ENCODE measurements at regions not wholly inside any gene's neighbourhood (a gene's known extent, or its start where the extent isn't known, plus 50 kb on each side); places are given as distances from the start of the nearest gene placed in this dataset.

- Histone ChIP-seq H3K27me3 (replicated peaks in 1 of 7) (no peaks in the 10 kb centered on the region), H3K27ac (no peak overlapping the region), H3K4me1 (no peaks in the 10 kb centered on the region), H3K36me3 (no peaks in the 10 kb centered on the region), H3K9me3 (no peaks in the 10 kb centered on the region), H3K4me3 (no peak overlapping the region)
- DNase-seq, result no peak
- TF ChIP-seq POLR2AphosphoS5 (IDR thresholded peaks at IDR 0.05) (no peak), CTCF (IDR thresholded peaks at IDR 0.05 in 8 of 11, conservative IDR thresholded peaks at IDR 0.05 in 3 of 11) (no peak), POLR2A (IDR thresholded peaks at IDR 0.05) (no peak)
- intact Hi-C loops (cut with DNase I; ENCODE audit: low total_unique reads), result no loop called here
Observed at GRCh38 chr3:118766306-118766669, 268.4 kb downstream of the IGSF11 start.

GRCh38 chr3:118772036-118772435 lies 262.6 kb downstream of the IGSF11 start:
- TF ChIP-seq POLR2AphosphoS5 (IDR thresholded peaks at IDR 0.05) (no peak), POLR2A (IDR thresholded peaks at IDR 0.05) (no peak), CTCF (IDR thresholded peaks at IDR 0.05 in 8 of 11, conservative IDR thresholded peaks at IDR 0.05 in 3 of 11) (no peak)
- Histone ChIP-seq H3K27ac (no peak overlapping the region), H3K27me3 (replicated peaks in 1 of 7) (no peaks in the 10 kb centered on the region), H3K9me3 (no peaks in the 10 kb centered on the region), H3K36me3 (no peaks in the 10 kb centered on the region), H3K4me1 (no peaks in the 10 kb centered on the region), H3K4me3 (no peak overlapping the region)
- no peak for DNase-seq
- 78 to 90% (median 79%) methylated on average over 2 of the region's 2 CpGs for WGBS, 5 donors
- intact Hi-C loops (cut with DNase I; ENCODE audit: low total_unique reads), result no loop called here

GRCh38 chr3:118772547-118773011 lies 262.1 kb downstream of the IGSF11 start:
- Histone ChIP-seq H3K36me3 (no peaks in the 10 kb centered on the region), H3K27me3 (replicated peaks in 1 of 7) (no peaks in the 10 kb centered on the region), H3K4me3 (no peak overlapping the region), H3K27ac (no peak overlapping the region), H3K9me3 (no peaks in the 10 kb centered on the region), H3K4me1 (no peaks in the 10 kb centered on the region)
- no peak for TF ChIP-seq POLR2AphosphoS5 (IDR thresholded peaks at IDR 0.05)
- no peak for TF ChIP-seq POLR2A (IDR thresholded peaks at IDR 0.05)
- no peak for TF ChIP-seq CTCF (IDR thresholded peaks at IDR 0.05 in 8 of 11, conservative IDR thresholded peaks at IDR 0.05 in 3 of 11)
- intact Hi-C loops (cut with DNase I; ENCODE audit: low total_unique reads), result no loop called here
- no peak for DNase-seq

GRCh38 chr3:118775021-118775420 lies 259.6 kb downstream of the IGSF11 start:
- DNase-seq, result no peak
- H3K4me1 ChIP-seq, result no peaks in the 10 kb centered on the region
- intact Hi-C loops (cut with DNase I; ENCODE audit: low total_unique reads), result no loop called here
- no peaks in the 10 kb centered on the region for H3K27me3 ChIP-seq (replicated peaks in 1 of 7)
- H3K4me3 ChIP-seq, result no peak overlapping the region
- TF ChIP-seq POLR2A (IDR thresholded peaks at IDR 0.05), result no peak
- no peak for TF ChIP-seq POLR2AphosphoS5 (IDR thresholded peaks at IDR 0.05)
- no peak for TF ChIP-seq CTCF (IDR thresholded peaks at IDR 0.05 in 8 of 11, conservative IDR thresholded peaks at IDR 0.05 in 3 of 11)
- no peak overlapping the region for H3K27ac ChIP-seq
- no peaks in the 10 kb centered on the region for H3K9me3 ChIP-seq
- no peaks in the 10 kb centered on the region for H3K36me3 ChIP-seq

All from spleen (tissue), 11 donors.